A549 (cell line): ENCODE measurements at regions not wholly inside any gene's neighbourhood (a gene's known extent, or its start where the extent isn't known, plus 50 kb on each side); places are given as distances from the start of the nearest gene placed in this dataset.
A peak's percentile ranks its signal among the peaks of the same experiment; 100 is the strongest.

Experiments used
- ATAC-seq, 2 experiments: fragments of 200-7000 bp in 1 of 2; fragments of >200 bp in 1 of 2; cut with Nextera tagmentation in 1 of 2; cut with Tn5 transposase in 1 of 2; 3 replicates each; pipeline versions ENCODE4 v1.8.0 to v1.9.1; 2018 to 2020; ENCODE audit warnings: mild to moderate bottlenecking in 1 of 2, moderate library complexity in 1 of 2
- CTCF ChIA-PET: fragments of 300-600 bp; sonication (Branson Sonifier 250); formaldehyde crosslinking; extraction: SDS; loops from one replicate; lab custom pipeline; 2021; ENCODE audit warnings: antibody characterized with exemption, inconsistent platforms; lab: Yijun Ruan, JAX
- POLR2A ChIA-PET: fragments of 350-600 bp; formaldehyde crosslinking; extraction: SDS; loops from one replicate; lab custom pipeline; 2021; ENCODE audit warnings: antibody characterized with exemption, inconsistent platforms; lab: Yijun Ruan, JAX
- DNase-seq, 2 experiments: peaks; one replicate each; pipeline versions ENCODE4 v3.0.0 to v3.0.0-alpha.2; 2011 to 2016; ENCODE audit warnings: low read depth in 1 of 2, low spot score in 1 of 2
- FAIRE-seq: peaks from 2 replicates; lab custom pipeline; 2011; peaks lifted over from hg19 to GRCh38; lab: Jason Lieb, UNC
- H3K27ac ChIP-seq, 2 experiments: fragments of >200 bp; sonication (Bioruptor Twin); formaldehyde crosslinking; 3 replicates each; pipeline ENCODE4 v1.5.1; 2016 to 2017
- H3K4me1 ChIP-seq: fragments of >200 bp; sonication (Bioruptor Twin); formaldehyde crosslinking; 3 replicates; pipeline ENCODE4 v1.6.1; 2016
- H3K4me2 ChIP-seq: fragments of >200 bp; sonication (Bioruptor Twin); formaldehyde crosslinking; 3 replicates; pipeline ENCODE4 v1.6.1; 2016
- H3K4me3 ChIP-seq: fragments of >200 bp; sonication (Bioruptor Twin); formaldehyde crosslinking; 3 replicates; pipeline ENCODE4 v1.5.1; 2016
- H3K9me3 ChIP-seq: fragments of >200 bp; sonication (Bioruptor Twin); formaldehyde crosslinking; 3 replicates; pipeline ENCODE4 v1.6.1; 2016
- BHLHE40 ChIP-seq: IDR thresholded peaks from 2 replicates; pipeline ENCODE4 v1.6.1; 2012; ENCODE audit warnings: low read depth, low read length, inconsistent platforms
- CHD4 ChIP-seq: fragments of 200-600 bp; sonication (generic); IDR thresholded peaks from 2 replicates; pipeline ENCODE4 v1.6.1; 2016; ENCODE audit warnings: antibody characterized with exemption, mild to moderate bottlenecking, borderline replicate concordance
- EHF ChIP-seq: fragments of 250-450 bp; sonication (Bioruptor Pico); IDR thresholded peaks from 2 replicates; pipeline ENCODE4 v1.5.0; 2020; ENCODE audit warnings: mild to moderate bottlenecking
- EHMT2 ChIP-seq: fragments of 200-600 bp; sonication (generic); IDR thresholded peaks from 2 replicates; pipeline ENCODE4 v1.6.1; 2016; ENCODE audit warnings: antibody characterized with exemption, low read depth, mild to moderate bottlenecking, moderate library complexity
- ESRRA ChIP-seq: fragments of 150-350 bp; IDR thresholded peaks from 2 replicates; pipeline ENCODE4 v1.6.1; 2014; ENCODE audit warnings: mild to moderate bottlenecking, low read length, borderline replicate concordance
- FOSB ChIP-seq: fragments of 250-450 bp; sonication (Bioruptor Pico); IDR thresholded peaks from 2 replicates; pipeline ENCODE4 v1.5.0; 2020; ENCODE audit warnings: mild to moderate bottlenecking, moderate library complexity
- HDAC2 ChIP-seq: fragments of 200-600 bp; sonication (generic); IDR thresholded peaks from 2 replicates; pipeline ENCODE4 v1.6.1; 2016
- HEYL ChIP-seq: fragments of 250-450 bp; sonication (Bioruptor Pico); IDR thresholded peaks from 2 replicates; pipeline ENCODE4 v1.8.0; 2021; ENCODE audit warnings: mild to moderate bottlenecking, moderate library complexity
- HMGXB4 ChIP-seq: fragments of 250-450 bp; sonication (Bioruptor Pico); IDR thresholded peaks from 2 replicates; pipeline ENCODE4 v1.5.0; 2021; ENCODE audit warnings: mild to moderate bottlenecking, moderate library complexity, borderline replicate concordance
- HOXB13 ChIP-seq: fragments of 250-450 bp; sonication (Bioruptor Pico); IDR thresholded peaks from 2 replicates; pipeline ENCODE4 v1.5.0; 2020; ENCODE audit warnings: low read depth, mild to moderate bottlenecking, moderate library complexity
- HOXB5 ChIP-seq: fragments of 250-450 bp; sonication (Bioruptor Pico); IDR thresholded peaks from 2 replicates; pipeline ENCODE4 v1.5.0; 2020; ENCODE audit warnings: mild to moderate bottlenecking, moderate library complexity
- JUN ChIP-seq, 2 experiments: fragments of >200 bp; sonication (Bioruptor Twin); formaldehyde crosslinking; IDR thresholded peaks; 2 replicates in 1 of 2; 3 replicates in 1 of 2; pipeline ENCODE4 v1.6.1; 2016 to 2017
- KDM1A ChIP-seq: fragments of 200-600 bp; sonication (generic); IDR thresholded peaks from 2 replicates; pipeline ENCODE4 v1.6.1; 2016; ENCODE audit warnings: low read depth, mild to moderate bottlenecking
- NFE2L2 ChIP-seq: fragments of 150-350 bp; conservative IDR thresholded peaks from 2 replicates; pipeline ENCODE4 v1.6.1; 2014; ENCODE audit warnings: low read length
- POLR2A ChIP-seq: IDR thresholded peaks from 2 replicates; pipeline ENCODE4 v1.6.1; 2012; ENCODE audit warnings: mild to moderate bottlenecking, low read length
- RARB ChIP-seq: fragments of 250-450 bp; sonication (Bioruptor Pico); IDR thresholded peaks from 2 replicates; pipeline ENCODE4 v1.8.0; 2021; ENCODE audit warnings: mild to moderate bottlenecking, moderate library complexity
- RNF2 ChIP-seq: fragments of 200-600 bp; sonication (generic); IDR thresholded peaks from 2 replicates; pipeline ENCODE4 v1.6.1; 2016; ENCODE audit warnings: low read depth, mild to moderate bottlenecking, antibody characterized with exemption, moderate library complexity, borderline replicate concordance
- SMC3 ChIP-seq: fragments of >200 bp; sonication (Bioruptor Twin); formaldehyde crosslinking; IDR thresholded peaks from 3 replicates; pipeline ENCODE4 v1.6.1; 2018; ENCODE audit warnings: inconsistent platforms
- ZC3H11A ChIP-seq: fragments of 450-650 bp; IDR thresholded peaks from 2 replicates; pipeline ENCODE4 v1.6.1; 2014; ENCODE audit warnings: antibody characterized with exemption, mild to moderate bottlenecking
- ZFP36 ChIP-seq: fragments of 450-650 bp; IDR thresholded peaks from 2 replicates; pipeline ENCODE4 v1.6.1; 2014; ENCODE audit warnings: borderline replicate concordance; ENCODE audit not compliant: partially characterized antibody
- ZSCAN20 ChIP-seq: fragments of 250-450 bp; sonication (Bioruptor Pico); IDR thresholded peaks from 2 replicates; pipeline ENCODE4 v1.8.0; 2022; ENCODE audit warnings: mild to moderate bottlenecking, moderate library complexity
- WGBS: methylation state at CpG from one replicate; pipeline ENCODE4 v1.1.6; 2017; ENCODE audit errors: missing lambda C conversion rate; 5-methylcytosine and 5-hydroxymethylcytosine counted together
- TF ChIP-seq, protein P1 (sequence below): fragments of >200 bp; sonication (Bioruptor Twin); formaldehyde crosslinking; IDR thresholded peaks from 3 replicates; pipeline ENCODE4 v1.6.1; 2016
- TF ChIP-seq, protein P2 (sequence below): fragments of 200-600 bp; sonication (generic); IDR thresholded peaks from 2 replicates; pipeline ENCODE4 v1.6.1; 2016; ENCODE audit warnings: antibody characterized with exemption, mild to moderate bottlenecking, moderate library complexity
- TF ChIP-seq, protein P3 (sequence below): IDR thresholded peaks from 2 replicates; pipeline ENCODE4 v1.6.1; 2012

DNA sequence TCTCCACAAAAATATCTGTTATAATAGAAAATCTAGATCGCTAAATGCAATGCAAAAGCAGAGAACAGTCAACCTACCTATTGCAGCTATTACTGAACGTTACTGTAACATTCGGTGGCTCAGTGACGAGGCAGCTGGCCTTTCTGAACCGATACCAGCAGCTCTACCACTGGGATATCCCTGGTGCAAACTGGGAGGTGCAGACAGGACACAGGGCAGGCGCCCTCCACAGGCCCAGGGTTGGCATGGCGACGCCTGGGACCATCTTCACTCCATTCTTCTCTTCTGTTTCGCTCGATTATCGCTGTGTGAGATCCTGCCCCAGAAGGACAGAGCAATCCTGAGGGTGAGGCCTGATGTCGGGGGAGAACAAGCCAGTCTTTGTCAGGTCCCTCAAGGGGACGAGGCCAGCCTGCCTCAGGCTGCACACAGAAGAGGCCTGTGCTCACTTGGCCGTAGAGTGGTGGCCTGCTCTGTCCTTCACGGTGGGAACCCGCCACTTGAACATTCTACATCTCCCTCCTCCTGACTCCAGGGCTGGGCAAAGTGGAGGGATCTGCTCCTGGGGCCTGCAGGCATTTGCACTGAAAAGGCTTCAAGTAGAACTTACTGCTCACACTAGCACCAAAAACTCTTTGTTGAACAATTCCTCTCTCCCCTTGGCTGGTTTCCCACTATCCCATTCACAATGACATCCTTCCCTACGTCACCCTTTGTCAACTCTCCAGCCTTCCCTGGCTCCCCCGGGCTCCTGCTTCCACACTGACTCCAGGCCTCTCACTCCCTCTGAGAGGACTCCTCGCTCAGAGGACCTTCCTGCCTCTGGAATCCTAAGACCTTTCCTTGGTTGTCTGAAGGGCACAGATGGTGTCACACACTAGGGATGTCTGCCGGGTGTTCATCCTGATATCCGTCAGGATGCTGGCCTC, 49.7 kb downstream of the CYRIA start:
- Histone ChIP-seq H3K4me2 (no peak overlapping the region), H3K4me3 (no peak overlapping the region), H3K27ac (no peak overlapping the region), H3K4me1 (no peaks in the 10 kb centered on the region), H3K9me3 (no peaks in the 10 kb centered on the region)
- ATAC-seq, result no peak
- DNase-seq, result no peak
- TF ChIP-seq FOSB, result no peak
- TF ChIP-seq CHD4, result no peak
- no peak for TF ChIP-seq HOXB13 (CRISPR knock-in tag)
- no peak for TF ChIP-seq RARB (CRISPR knock-in tag)
- no peak for TF ChIP-seq JUN (IDR thresholded peaks at IDR 0.05)
- TF ChIP-seq, protein P1, sequence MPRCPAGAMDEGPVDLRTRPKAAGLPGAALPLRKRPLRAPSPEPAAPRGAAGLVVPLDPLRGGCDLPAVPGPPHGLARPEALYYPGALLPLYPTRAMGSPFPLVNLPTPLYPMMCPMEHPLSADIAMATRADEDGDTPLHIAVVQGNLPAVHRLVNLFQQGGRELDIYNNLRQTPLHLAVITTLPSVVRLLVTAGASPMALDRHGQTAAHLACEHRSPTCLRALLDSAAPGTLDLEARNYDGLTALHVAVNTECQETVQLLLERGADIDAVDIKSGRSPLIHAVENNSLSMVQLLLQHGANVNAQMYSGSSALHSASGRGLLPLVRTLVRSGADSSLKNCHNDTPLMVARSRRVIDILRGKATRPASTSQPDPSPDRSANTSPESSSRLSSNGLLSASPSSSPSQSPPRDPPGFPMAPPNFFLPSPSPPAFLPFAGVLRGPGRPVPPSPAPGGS, result no peak
- no peak for TF ChIP-seq ZSCAN20 (CRISPR knock-in tag)
- WGBS, result 40% methylated on average over 18 of the region's 21 CpGs
- ChIA-PET CTCF (interaction anchor here (4.4 to 4.5 kb wide), 2 partner anchors 140 to 141 kb away, joined by 34 to 93 read pairs; no protein-coding TSS in a partner anchor), POLR2A (no interaction called here)
- no peak for FAIRE-seq

DNA sequence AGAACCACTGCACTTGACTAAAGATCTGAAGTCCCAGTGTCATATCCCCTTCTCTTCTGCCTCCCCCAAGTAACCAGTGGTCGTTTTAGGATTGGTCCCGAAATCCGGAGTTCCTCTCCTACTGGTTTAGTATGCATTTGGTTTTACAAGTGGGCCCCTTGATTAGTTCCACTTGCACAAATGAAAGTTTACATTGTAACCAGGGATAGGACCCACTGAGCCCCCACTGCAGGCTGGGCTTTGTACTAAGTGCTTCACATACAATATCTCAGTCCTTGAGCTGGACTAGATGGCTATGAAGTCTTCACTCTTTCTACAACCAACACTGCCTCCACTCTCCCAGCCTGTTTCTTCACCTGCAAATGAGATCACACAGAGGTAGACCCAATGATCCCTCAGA, 50.4 kb downstream of the CYRIA start:
- ATAC-seq (no peak), DNase-seq (no peak), FAIRE-seq (no peak)
- Histone ChIP-seq H3K27ac (no peak overlapping the region), H3K4me3 (no peak overlapping the region), H3K4me2 (no peak overlapping the region), H3K9me3 (no peaks in the 10 kb centered on the region), H3K4me1 (no peaks in the 10 kb centered on the region)
- 44% methylated on average over 3 of the region's 3 CpGs for WGBS
- TF ChIP-seq EHMT2 (no peak), KDM1A (no peak), NFE2L2 (no peak), POLR2A (no peak)
- TF ChIP-seq, protein P1, result no peak
- POLR2A ChIA-PET, result no interaction called here
- CTCF ChIA-PET, result interaction anchor here (0.9 to 4.4 kb wide), 3 partner anchors 7 to 146 kb away, joined by 3 to 93 read pairs (median 19); no protein-coding TSS in a partner anchor

- DNase-seq (no peak), ATAC-seq (peak in 1 of 2 experiments; percentile 17; a peak in 1 of 6 replicates), FAIRE-seq (no peak)
- ChIA-PET CTCF (interaction anchor here (0.6 to 4.4 kb wide), 11 partner anchors 8 to 1045 kb away, joined by 3 to 93 read pairs (median 5); no protein-coding TSS in a partner anchor), POLR2A (no interaction called here)
- H3K9me3 ChIP-seq, result no peaks in the 10 kb centered on the region
- H3K4me2 ChIP-seq, result no peak overlapping the region
- no peak overlapping the region for H3K27ac ChIP-seq
- WGBS, result 37% methylated on average over 10 of the region's 10 CpGs
- H3K4me3 ChIP-seq, result no peak overlapping the region
- H3K4me1 ChIP-seq, result no peaks in the 10 kb centered on the region
- TF ChIP-seq HEYL (CRISPR knock-in tag) (no peak), SMC3 (no peak), HMGXB4 (CRISPR knock-in tag) (no peak), HDAC2 (no peak), EHF (CRISPR knock-in tag) (no peak), BHLHE40 (no peak), ESRRA (no peak), ZFP36 (no peak), HOXB5 (CRISPR knock-in tag) (no peak), ZC3H11A (no peak), RARB (CRISPR knock-in tag) (no peak), RNF2 (no peak), NFE2L2 (no peak)
- TF ChIP-seq, protein P2, sequence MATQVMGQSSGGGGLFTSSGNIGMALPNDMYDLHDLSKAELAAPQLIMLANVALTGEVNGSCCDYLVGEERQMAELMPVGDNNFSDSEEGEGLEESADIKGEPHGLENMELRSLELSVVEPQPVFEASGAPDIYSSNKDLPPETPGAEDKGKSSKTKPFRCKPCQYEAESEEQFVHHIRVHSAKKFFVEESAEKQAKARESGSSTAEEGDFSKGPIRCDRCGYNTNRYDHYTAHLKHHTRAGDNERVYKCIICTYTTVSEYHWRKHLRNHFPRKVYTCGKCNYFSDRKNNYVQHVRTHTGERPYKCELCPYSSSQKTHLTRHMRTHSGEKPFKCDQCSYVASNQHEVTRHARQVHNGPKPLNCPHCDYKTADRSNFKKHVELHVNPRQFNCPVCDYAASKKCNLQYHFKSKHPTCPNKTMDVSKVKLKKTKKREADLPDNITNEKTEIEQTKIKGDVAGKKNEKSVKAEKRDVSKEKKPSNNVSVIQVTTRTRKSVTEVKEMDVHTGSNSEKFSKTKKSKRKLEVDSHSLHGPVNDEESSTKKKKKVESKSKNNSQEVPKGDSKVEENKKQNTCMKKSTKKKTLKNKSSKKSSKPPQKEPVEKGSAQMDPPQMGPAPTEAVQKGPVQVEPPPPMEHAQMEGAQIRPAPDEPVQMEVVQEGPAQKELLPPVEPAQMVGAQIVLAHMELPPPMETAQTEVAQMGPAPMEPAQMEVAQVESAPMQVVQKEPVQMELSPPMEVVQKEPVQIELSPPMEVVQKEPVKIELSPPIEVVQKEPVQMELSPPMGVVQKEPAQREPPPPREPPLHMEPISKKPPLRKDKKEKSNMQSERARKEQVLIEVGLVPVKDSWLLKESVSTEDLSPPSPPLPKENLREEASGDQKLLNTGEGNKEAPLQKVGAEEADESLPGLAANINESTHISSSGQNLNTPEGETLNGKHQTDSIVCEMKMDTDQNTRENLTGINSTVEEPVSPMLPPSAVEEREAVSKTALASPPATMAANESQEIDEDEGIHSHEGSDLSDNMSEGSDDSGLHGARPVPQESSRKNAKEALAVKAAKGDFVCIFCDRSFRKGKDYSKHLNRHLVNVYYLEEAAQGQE, result no peak
- TF ChIP-seq, protein P3, sequence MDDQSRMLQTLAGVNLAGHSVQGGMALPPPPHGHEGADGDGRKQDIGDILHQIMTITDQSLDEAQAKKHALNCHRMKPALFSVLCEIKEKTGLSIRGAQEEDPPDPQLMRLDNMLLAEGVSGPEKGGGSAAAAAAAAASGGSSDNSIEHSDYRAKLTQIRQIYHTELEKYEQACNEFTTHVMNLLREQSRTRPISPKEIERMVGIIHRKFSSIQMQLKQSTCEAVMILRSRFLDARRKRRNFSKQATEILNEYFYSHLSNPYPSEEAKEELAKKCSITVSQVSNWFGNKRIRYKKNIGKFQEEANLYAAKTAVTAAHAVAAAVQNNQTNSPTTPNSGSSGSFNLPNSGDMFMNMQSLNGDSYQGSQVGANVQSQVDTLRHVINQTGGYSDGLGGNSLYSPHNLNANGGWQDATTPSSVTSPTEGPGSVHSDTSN, result no peak
Measured at GRCh38 chr2:16614314-16614860, 51.2 kb downstream of the CYRIA start.
